T47D (cell line): ENCODE measurements at regions not wholly inside any gene's neighbourhood (a gene's known extent, or its start where the extent isn't known, plus 50 kb on each side); places are given as distances from the start of the nearest gene placed in this dataset.

Source experiments
- DNase-seq, 2 experiments: peaks; one replicate each; pipeline versions ENCODE4 v3.0.0 to v3.0.0-alpha.2; 2011 to 2012; ENCODE audit warnings: low read depth in 1 of 2, low spot score in 1 of 2
- JUND ChIP-seq: IDR thresholded peaks from 2 replicates; pipeline ENCODE4 v1.6.1; 2012; ENCODE audit warnings: low read depth
- in situ Hi-C: cut with HindIII; loops from 2 replicates; pipeline ENCODE4 v1.10.0; 2016; ENCODE audit warnings: low sequenced_read_pairs, low pct_unique_long_range_greater_than_20kb

- TF ChIP-seq JUND = no peak
- DNase-seq = no peak
- in situ Hi-C loops = no loop called here
Measured at GRCh38 chr5:174198541-174198940, 153.0 kb downstream of the NSG2 start.

- no peak for DNase-seq
- in situ Hi-C loops = no loop called here
- TF ChIP-seq JUND = no peak
Measured at GRCh38 chr5:174202996-174203395, 157.5 kb downstream of the NSG2 start.

DNA sequence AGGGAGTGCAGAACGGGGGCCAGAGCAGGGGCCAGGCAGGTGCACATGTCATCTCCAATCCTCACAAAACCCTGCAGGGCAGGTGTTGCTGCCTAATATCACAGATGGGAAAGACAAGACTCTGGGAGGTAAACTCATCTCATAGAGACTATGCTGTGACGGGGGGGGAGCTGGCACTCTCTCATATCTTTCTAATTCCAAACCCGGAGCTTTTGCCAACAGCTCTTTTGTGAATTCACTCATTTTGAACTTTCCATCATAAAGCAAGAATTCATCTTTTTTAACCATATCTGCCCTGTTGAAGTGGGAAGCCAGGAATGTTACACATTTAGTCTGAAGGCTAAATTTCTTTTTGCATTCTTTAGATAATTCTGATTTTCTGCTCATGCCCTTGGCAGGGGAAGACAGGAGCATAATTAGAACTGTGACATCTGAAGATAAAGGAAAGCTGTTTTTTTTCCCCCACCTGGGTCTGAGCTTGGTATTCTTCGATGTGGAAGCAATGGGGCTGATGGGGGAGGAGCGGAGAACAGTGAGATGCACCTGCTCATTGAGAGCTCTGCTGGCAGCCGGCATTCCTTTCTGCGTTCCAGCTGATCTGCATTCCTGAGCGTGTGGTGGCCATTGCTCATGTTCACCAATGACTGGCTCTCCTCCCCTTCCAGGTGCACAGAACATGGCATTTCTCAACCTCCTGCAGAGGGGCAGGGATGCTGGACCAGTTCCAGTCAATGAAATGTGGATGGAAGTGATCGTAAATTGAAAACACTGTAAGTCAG, 159.2 kb downstream of the NSG2 start:
- peak; percentile 52 to 89 for DNase-seq
- in situ Hi-C loops = no loop called here
- TF ChIP-seq JUND = no peak

GRCh38 chr5:174205939-174206338, 160.4 kb downstream of the NSG2 start:
- DNase-seq = no peak
- no peak for TF ChIP-seq JUND
- in situ Hi-C loops = no loop called here

DNA sequence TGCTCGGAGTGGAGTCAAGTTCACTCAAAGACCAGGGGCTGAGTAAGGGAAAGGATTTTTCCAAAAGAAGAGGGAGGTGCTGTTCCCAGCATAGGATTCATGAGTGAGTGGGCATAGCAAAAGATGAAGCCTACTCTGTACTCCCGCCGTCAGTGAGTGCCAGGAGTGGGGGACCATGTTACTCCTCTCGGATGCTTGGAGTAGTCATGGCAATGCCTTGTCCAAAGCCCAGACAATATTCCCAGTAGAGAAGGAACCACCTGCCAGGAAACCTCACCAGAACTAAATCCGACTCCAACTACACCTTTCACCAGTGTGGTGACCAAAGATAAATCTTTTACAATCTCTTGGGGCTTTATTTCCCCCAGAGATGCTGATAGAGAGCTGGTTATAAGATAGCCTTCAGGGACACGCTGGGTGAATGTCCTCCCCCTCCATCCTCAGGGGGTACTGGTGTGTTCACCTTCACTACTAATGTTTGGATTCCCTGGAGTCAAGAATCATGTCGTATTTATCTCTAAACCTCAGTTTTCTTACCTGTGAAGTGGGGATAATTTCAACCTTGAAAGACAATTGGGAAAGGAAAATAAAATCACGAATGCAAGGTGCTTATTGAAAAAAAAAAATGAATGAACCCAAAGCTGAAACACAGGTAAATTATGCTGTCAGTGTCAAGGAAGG, 165.2 kb downstream of the NSG2 start:
- DNase-seq = no peak
- TF ChIP-seq JUND = no peak
- in situ Hi-C loops = no loop called here

DNA sequence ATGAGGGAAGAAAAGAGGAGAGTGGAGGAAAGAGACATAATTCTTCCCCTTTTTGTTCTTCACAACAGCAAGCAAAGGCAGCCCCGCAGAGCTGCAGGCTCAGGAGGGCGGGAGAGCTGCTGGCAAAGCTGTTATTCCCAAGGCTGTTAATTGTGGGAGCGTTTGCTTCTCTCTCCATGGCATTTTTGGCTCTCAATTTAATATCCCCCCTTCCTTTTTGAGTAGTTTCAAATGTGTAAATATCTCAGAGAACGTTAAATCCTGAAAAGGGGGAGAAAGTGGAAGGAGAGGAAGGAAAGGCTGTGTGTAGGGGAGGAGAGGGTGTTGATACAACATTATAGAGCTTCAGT, 165.7 kb downstream of the NSG2 start:
- in situ Hi-C loops = no loop called here
- no peak for TF ChIP-seq JUND
- DNase-seq = no peak

- in situ Hi-C loops = no loop called here
- no peak for TF ChIP-seq JUND
- no peak for DNase-seq
Measured at GRCh38 chr5:174217527-174217926, 172.0 kb downstream of the NSG2 start.

- no peak for DNase-seq
- in situ Hi-C loops = no loop called here
- no peak for TF ChIP-seq JUND
Measured at GRCh38 chr5:174218162-174218561, 172.7 kb downstream of the NSG2 start.

DNA sequence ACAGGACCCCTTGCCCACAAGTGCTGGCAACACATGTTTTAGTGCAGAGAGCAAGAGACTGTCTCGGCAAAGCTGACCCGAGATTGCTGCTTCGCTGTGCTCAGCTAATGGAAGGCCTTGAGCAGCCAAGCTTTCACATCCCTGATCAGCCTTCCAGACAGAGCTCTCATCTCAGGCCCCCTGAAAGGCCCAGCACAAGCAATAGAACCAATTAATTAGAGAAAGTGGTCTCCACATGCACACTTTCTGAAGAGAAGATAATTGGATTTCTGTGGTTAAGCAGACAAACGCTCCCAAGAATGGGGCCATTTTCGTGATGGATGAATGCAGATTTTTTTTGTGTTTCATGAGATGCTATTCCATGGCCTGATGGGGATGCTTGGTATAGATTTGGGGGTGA, 174.9 kb downstream of the NSG2 start:
- TF ChIP-seq JUND = no peak
- no peak for DNase-seq
- in situ Hi-C loops = no loop called here

DNA sequence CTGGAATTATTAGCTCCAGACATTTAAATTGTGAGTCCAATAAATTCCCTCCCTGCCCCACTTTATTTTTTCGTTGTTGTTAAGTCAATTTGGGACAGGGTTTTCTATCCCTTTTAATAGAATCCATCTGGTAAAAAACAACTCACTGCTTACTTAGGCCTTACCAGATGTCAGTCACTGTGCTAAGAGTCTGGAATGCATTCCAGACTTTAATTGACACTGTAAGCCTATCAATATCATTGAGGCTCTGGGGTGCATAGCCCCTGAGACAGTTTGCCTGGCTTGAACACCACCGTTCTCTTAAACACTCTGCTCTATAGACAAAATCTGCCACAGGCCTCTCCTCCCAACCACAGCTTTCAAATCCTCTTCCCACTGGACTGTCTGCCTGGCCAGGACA, 175.9 kb downstream of the NSG2 start:
- no peak for TF ChIP-seq JUND
- in situ Hi-C loops = no loop called here
- DNase-seq = no peak

DNA sequence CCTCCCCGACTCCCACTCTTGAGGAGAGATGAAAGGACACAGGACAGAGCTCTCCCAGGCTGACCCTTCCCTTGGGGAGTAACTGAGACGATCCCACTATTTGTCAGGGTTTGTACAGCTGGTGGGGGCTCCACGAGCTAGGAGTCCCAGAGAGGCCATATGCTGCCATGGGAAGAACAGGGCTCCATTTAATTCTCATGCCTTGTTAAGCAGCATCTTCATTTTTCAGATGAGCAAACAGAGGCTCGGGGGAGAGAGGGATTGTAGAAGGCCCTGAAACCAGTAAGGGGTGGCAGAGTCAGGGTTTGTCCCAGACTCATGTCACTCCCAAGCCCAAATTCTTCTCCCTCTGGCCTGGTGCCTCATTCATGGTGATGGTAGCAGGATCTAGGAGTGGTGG, 176.4 kb downstream of the NSG2 start:
- no peak for TF ChIP-seq JUND
- in situ Hi-C loops = no loop called here
- DNase-seq = no peak

- in situ Hi-C loops = no loop called here
- no peak for TF ChIP-seq JUND
- no peak for DNase-seq
Measured at GRCh38 chr5:174222891-174223290, 177.4 kb downstream of the NSG2 start.

GRCh38 chr5:174223355-174223754, 177.8 kb downstream of the NSG2 start:
- in situ Hi-C loops = no loop called here
- DNase-seq = no peak
- no peak for TF ChIP-seq JUND
